HEK293 (cell line): ENCODE measurements at regions not wholly inside any gene's neighbourhood (a gene's known extent, or its start where the extent isn't known, plus 50 kb on each side); places are given as distances from the start of the nearest gene placed in this dataset.

Experiments used
- CTCF ChIA-PET: fragments of 350-600 bp; formaldehyde crosslinking; extraction: SDS; loops from one replicate; lab custom pipeline; 2021; ENCODE audit warnings: antibody characterized with exemption; lab: Yijun Ruan, JAX
- POLR2A ChIA-PET: fragments of 300-600 bp; formaldehyde crosslinking; extraction: SDS; loops from one replicate; lab custom pipeline; 2020; ENCODE audit warnings: antibody characterized with exemption, inconsistent platforms; lab: Yijun Ruan, JAX
- H3K27ac ChIP-seq: fragments of 200-500 bp; sonication (Bioruptor generic); 2 replicates; pipeline ENCODE4 v1.5.1; 2014; ENCODE audit warnings: low read depth, low read length, control low read depth, inconsistent platforms; ENCODE audit errors: extremely low read depth
- H3K36me3 ChIP-seq, 2 experiments: fragments of 200-500 bp in 1 of 2; sonication (Bioruptor generic) in 1 of 2; 1 replicate in 1 of 2; 2 replicates in 1 of 2; pipeline ENCODE4 v1.5.1; 2014 to 2017; ENCODE audit warnings: inconsistent platforms in 2 of 2, low read length in 2 of 2; ENCODE audit not compliant: control insufficient read depth in 2 of 2, insufficient read depth in 1 of 2
- H3K4me1 ChIP-seq: fragments of 200-500 bp; sonication (Bioruptor generic); 2 replicates; pipeline ENCODE4 v1.5.1; 2014; ENCODE audit warnings: mild to moderate bottlenecking, low read length, inconsistent platforms; ENCODE audit not compliant: control insufficient read depth, insufficient read depth
- H3K4me3 ChIP-seq: 2 replicates; pipeline ENCODE4 v1.5.1; 2011; ENCODE audit warnings: low read depth, mild to moderate bottlenecking, control low read depth, low read length, moderate library complexity
- H3K9me3 ChIP-seq: fragments of 200-500 bp; sonication (Bioruptor generic); 2 replicates; pipeline ENCODE4 v1.5.1; 2014; ENCODE audit warnings: low read depth, low read length, inconsistent platforms; ENCODE audit not compliant: control insufficient read depth, insufficient read depth
- GLIS1 ChIP-seq: fragments of 450-650 bp; formaldehyde crosslinking; IDR thresholded peaks from 2 replicates; pipeline ENCODE4 v1.5.1; 2016; ENCODE audit warnings: missing biosample characterization, missing genetic modification characterization
- KLF17 ChIP-seq: fragments of 450-650 bp; formaldehyde crosslinking; IDR thresholded peaks from 2 replicates; pipeline ENCODE4 v1.5.1; 2016; ENCODE audit warnings: missing biosample characterization, missing genetic modification characterization
- PRDM10 ChIP-seq: fragments of 450-650 bp; formaldehyde crosslinking; IDR thresholded peaks from 2 replicates; pipeline ENCODE4 v1.5.1; 2016; ENCODE audit warnings: missing biosample characterization, missing genetic modification characterization
- ZBTB17 ChIP-seq: fragments of 450-650 bp; formaldehyde crosslinking; IDR thresholded peaks from 2 replicates; pipeline ENCODE4 v1.5.1; 2016; ENCODE audit warnings: missing biosample characterization, missing genetic modification characterization
- ZBTB20 ChIP-seq: fragments of 450-650 bp; formaldehyde crosslinking; IDR thresholded peaks from 2 replicates; pipeline ENCODE4 v1.5.1; 2016; ENCODE audit warnings: missing biosample characterization, missing genetic modification characterization
- ZFP3 ChIP-seq: fragments of 450-650 bp; formaldehyde crosslinking; IDR thresholded peaks from 2 replicates; pipeline ENCODE4 v1.5.1; 2016; ENCODE audit warnings: low read depth, missing biosample characterization, missing genetic modification characterization
- ZNF239 ChIP-seq: fragments of 450-650 bp; formaldehyde crosslinking; IDR thresholded peaks from 2 replicates; pipeline ENCODE4 v1.5.1; 2016; ENCODE audit warnings: missing biosample characterization, missing genetic modification characterization
- ZNF292 ChIP-seq: fragments of 450-650 bp; formaldehyde crosslinking; IDR thresholded peaks from 2 replicates; pipeline ENCODE4 v1.5.1; 2016; ENCODE audit warnings: low read depth, missing biosample characterization, missing genetic modification characterization, borderline replicate concordance
- ZNF311 ChIP-seq: fragments of 450-650 bp; formaldehyde crosslinking; IDR thresholded peaks from 2 replicates; pipeline ENCODE4 v1.5.1; 2017; ENCODE audit warnings: missing biosample characterization, missing genetic modification characterization, borderline replicate concordance
- ZNF37A ChIP-seq: fragments of 450-650 bp; IDR thresholded peaks from 2 replicates; pipeline ENCODE4 v1.5.1; 2018; ENCODE audit warnings: missing biosample characterization, missing genetic modification characterization
- ZNF416 ChIP-seq: fragments of 450-650 bp; formaldehyde crosslinking; IDR thresholded peaks from 2 replicates; pipeline ENCODE4 v1.5.1; 2016; ENCODE audit warnings: missing biosample characterization, missing genetic modification characterization
- ZNF48 ChIP-seq: fragments of 450-650 bp; formaldehyde crosslinking; IDR thresholded peaks from 2 replicates; pipeline ENCODE4 v1.5.1; 2016; ENCODE audit warnings: missing biosample characterization, missing genetic modification characterization
- ZNF518A ChIP-seq: fragments of 450-650 bp; formaldehyde crosslinking; conservative IDR thresholded peaks from 2 replicates; pipeline ENCODE4 v1.5.1; 2016; ENCODE audit warnings: low read depth, missing biosample characterization, missing genetic modification characterization
- ZNF561 ChIP-seq: fragments of 450-650 bp; IDR thresholded peaks from 2 replicates; pipeline ENCODE4 v1.5.1; 2018; ENCODE audit warnings: missing biosample characterization, missing genetic modification characterization, borderline replicate concordance
- ZNF621 ChIP-seq: fragments of 450-650 bp; formaldehyde crosslinking; IDR thresholded peaks from 2 replicates; pipeline ENCODE4 v1.5.1; 2017; ENCODE audit warnings: missing biosample characterization, missing genetic modification characterization
- ZSCAN30 ChIP-seq: fragments of 450-650 bp; IDR thresholded peaks from 2 replicates; pipeline ENCODE4 v1.5.1; 2018; ENCODE audit warnings: missing biosample characterization, mild to moderate bottlenecking, missing genetic modification characterization, moderate library complexity

- H3K36me3 ChIP-seq = no peaks in the 10 kb centered on the region
- TF ChIP-seq ZFP3 (tag by site-specific recombination) (no peak), ZNF239 (tag by site-specific recombination) (no peak), ZNF561 (no peak), ZNF311 (tag by site-specific recombination) (no peak), ZNF48 (tag by site-specific recombination) (no peak), PRDM10 (no peak), ZNF292 (tag by site-specific recombination) (no peak), ZBTB17 (tag by site-specific recombination) (no peak), ZBTB20 (tag by site-specific recombination) (no peak), ZNF518A (tag by site-specific recombination) (no peak), ZNF416 (no peak), ZSCAN30 (tag by site-specific recombination) (no peak), GLIS1 (tag by site-specific recombination) (no peak), ZNF37A (tag by site-specific recombination) (no peak), ZNF621 (no peak), KLF17 (tag by site-specific recombination) (no peak)
- TF ChIP-seq, all 188 proteins: peak for 0
- no peak overlapping the region for H3K27ac ChIP-seq
- H3K4me1 ChIP-seq = no peaks in the 10 kb centered on the region
- no peak overlapping the region for H3K4me3 ChIP-seq
- H3K9me3 ChIP-seq = no peaks in the 10 kb centered on the region
- POLR2A ChIA-PET = no interaction called here
- CTCF ChIA-PET = interaction anchor here (0.7 to 1.4 kb wide), 7 partner anchors 9 to 802 kb away, joined by 3 to 4 read pairs (median 3); no protein-coding TSS in a partner anchor
These were observed 138.4 kb downstream of the RPIA start for GRCh38 chr2:88829607-88830463.
